ENCODE measurements at regions not wholly inside any gene's neighbourhood (a gene's known extent, or its start where the extent isn't known, plus 50 kb on each side); places are given as distances from the start of the nearest gene placed in this dataset.

GRCh38 chrX:42604302-42604701 lies 173.7 kb downstream of the PPP1R2C start:
- TF ChIP-seq CTCF (IDR thresholded peaks at IDR 0.05) (no peak), POLR2A (IDR thresholded peaks at IDR 0.05) (no peak)
